GM21786 (cell line): ENCODE measurements at regions not wholly inside any gene's neighbourhood (a gene's known extent, or its start where the extent isn't known, plus 50 kb on each side); places are given as distances from the start of the nearest gene placed in this dataset.

ENCODE experiments used
- ATAC-seq: cut with Tn5 transposase; IDR thresholded peaks from one replicate; pipeline ENCODE4 v1.9.1; 2021; ENCODE audit not compliant: unreplicated experiment

DNA sequence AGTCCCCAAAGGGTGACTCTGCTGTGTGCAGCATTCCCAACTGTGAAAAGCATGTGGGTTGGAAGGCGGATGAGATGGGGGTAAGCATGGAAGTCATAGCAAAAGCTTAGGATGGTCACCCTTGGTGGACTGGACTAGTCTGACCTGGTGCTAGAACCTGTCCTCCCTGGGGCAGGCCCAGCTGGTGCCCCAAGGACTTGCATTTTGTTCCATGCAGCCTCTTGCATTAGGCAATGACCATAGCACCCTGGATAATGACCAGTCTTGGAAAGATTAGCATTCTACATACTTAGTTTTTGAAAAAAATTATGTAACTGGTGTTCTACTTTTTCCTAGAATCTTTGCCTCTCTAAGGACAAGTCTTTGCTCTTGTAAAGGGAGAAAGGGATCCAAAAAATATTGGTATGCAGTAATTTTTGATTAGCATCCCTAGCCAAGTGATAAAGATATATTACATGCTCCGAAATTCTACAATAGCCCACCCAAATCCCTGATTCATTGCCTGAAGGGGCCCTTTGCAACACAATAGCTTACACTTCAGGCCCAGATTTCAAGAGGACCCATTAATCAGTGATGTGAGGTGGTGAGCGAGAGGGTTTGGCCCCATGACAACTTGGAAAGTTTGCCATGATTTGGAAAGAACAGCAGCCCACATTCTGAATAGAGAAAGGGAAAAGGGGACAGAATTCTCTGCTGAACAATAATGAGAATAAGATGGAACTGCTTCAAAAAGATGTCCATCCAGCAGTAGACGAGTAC is 93.3 kb upstream of the CD180 start:
- no peak for ATAC-seq

DNA sequence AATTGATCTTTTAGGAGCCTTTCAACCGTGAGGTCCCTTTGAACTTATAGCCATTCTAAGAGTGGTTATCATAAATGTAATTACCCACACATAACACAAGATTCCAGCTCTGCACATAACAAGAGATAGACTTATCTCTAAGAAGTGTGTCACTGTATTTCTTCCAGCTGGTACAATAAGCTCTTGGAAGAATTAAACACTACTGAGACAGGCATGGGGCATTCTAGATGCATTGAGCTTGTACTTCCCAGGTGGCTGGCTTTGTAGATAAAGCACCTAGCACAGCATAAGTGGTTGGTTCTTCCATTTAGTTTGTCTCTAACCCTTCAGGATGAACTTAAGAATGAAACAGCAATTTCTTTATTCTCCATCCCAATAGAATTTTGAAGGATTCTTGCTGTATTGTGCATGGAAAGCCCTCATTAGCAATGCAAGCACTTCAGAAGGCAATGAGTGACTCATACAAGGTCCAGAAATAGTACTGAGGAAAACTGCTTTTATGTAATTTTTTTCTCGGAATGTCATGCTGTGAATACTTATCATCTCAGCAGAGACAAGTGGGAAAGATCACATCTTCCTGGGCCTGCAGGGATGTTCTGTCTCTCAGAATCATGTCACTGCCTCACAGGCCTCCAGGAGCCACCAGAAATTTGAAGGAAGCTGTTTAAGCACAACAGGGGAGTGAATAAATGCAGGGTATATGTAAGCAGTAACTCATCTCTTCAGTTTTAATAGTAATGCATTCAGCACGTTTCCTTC is 91.1 kb upstream of the CD180 start:
- ATAC-seq = no peak

DNA sequence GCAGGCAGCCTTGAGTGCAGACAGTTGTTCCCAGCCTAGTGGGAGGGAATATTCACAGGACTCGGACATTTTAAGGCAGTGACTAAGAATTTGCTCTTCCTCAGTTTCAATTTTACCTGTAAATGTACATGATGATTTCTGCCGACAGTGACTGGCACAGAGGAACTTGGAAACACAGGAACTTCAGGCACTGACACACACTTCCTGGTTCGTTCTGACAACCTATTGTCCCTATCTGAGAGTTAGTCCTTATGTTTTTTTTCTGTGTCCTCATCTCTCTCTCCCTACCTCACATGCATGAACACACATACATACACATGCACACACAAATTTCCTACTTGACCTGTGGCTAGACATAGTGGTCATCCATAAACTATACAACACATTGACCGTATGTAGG is 89.4 kb upstream of the CD180 start:
- no peak for ATAC-seq

DNA sequence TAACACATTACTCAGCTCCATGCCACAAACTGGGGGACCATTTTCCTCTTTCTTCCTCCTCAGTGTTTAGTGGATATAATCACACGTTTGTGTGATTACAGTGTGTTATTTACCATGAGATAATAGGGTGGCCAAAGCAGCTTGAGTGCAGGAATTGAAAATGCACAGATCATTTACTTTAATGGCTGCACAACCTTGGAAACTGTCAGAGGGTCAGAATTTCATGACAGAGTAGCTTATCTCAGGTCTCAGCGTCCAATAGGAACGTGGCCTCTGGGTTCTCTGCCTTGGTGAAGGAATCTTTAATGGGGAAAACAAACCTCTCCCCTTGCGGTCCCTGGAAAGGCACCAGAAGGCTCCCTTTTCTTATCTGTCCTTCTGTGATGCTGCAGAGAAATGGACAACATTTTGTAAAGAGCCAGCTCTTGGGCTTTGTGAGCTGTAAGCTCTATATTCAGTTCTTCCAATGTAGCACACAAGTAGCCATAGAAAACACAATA is 87.4 kb upstream of the CD180 start:
- no peak for ATAC-seq

DNA sequence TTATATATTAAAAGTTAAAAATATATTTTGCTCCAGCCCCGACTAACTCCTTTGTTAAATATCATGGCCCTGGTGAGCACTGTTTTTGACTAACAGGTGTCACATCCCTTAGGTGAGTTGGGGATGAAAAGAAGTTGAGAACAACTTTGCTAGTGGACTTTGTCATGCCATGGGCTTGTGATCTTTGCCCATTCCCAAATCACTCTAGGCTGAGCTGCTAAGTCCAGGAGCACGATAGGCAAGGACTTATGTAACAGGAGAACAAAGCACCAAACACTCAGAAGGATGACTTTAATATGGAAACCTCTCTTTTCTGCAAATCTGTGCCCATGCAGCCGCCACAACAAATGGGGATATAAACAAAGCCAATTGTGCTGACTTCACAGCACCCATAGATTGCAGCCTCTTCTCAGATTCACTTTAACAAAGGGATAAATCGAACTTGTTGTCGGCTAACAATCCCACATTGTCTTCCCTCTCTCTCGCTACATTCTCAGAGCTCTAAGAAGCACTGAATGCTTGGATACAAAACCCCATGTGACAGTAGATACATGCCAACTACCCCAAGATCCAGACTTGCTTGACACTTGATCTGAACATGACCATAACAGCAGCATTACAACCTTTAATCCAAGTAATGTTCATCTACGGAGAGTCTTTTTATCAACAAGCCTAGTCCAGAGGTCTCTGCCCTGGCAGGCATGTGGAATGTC is 86.8 kb upstream of the CD180 start:
- ATAC-seq = no peak

DNA sequence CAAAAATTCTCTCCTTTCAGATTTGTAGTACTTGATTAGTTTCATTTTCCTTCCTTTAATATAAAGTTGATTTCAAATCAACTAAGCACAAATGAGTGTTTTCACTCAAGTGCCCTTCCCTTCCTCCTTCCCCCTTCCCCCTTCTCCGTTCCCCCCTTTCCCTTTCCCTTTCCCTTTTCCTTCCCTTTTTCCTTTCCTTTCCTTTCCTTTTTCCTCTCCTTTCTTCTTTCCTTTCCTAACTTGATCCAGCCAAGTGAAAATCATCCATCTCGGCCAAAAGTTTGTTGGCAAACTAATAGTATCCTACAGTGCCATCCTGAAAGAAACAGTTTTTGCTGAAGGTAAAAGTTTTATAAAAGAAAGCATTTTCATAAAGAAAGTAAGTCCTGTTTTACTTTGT is 85.3 kb upstream of the CD180 start:
- no peak for ATAC-seq

DNA sequence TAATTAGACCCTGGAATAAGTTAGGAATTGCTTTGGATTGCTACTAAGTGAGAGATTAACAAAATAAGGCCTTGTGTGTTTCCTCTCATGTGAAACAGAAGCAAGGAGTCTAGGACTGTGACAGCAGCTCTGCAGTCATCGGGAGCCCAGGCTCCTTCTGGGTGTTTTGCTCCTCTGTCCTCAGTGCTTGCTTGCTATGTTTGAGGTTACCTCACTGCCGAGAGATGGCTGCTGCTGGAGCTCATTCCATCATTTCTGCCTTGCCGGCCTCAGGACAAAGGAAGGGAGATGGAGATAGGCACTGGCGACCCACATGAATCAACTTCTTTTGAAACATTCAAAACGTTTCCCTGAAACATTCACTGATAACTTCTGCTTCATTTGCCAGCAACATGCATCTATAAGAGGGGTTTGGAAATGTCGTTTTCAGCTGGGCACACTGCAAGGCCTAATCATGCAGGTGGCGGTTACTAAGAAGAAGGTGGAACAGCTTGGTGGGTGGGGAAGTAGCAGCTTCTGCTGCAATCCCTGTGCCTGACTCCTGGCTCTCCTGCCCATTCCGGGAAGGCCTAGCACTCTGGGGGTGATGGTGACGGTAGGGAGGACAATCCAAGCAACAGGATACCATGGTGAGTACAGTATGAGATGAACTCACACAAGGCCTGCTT is 77.2 kb upstream of the CD180 start:
- no peak for ATAC-seq

DNA sequence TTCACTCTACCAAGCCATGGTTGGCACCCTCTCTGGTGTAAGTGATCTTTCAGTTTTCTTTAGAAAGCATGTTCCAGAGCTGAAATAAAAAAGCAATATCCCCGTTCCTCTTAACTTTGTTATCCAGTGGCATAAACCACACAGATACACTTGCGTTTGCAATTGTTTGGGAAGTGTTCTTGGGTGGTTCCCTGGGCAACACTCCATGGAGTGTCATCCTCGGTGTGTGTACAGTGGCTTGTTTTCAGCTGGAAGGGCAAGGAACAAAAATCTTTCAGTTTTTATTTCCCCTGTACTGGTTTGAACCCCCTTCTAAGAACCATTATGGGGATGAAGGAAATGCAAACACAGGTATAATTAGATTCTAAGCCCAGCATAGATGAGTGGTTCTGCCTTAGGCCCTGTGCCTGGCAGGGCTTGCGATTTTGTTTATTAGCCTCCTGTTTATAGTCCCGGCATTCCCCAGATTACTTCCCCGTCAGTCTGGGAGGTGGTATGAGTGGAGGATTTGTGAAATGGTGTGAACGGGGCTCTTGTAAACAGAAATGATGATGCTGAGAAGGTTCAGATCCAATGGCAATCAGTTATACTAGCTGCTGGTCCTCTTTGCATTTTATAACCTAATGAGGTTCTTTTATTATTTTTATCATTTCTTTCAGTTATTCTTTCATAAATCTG is 76.0 kb upstream of the CD180 start:
- ATAC-seq = no peak

DNA sequence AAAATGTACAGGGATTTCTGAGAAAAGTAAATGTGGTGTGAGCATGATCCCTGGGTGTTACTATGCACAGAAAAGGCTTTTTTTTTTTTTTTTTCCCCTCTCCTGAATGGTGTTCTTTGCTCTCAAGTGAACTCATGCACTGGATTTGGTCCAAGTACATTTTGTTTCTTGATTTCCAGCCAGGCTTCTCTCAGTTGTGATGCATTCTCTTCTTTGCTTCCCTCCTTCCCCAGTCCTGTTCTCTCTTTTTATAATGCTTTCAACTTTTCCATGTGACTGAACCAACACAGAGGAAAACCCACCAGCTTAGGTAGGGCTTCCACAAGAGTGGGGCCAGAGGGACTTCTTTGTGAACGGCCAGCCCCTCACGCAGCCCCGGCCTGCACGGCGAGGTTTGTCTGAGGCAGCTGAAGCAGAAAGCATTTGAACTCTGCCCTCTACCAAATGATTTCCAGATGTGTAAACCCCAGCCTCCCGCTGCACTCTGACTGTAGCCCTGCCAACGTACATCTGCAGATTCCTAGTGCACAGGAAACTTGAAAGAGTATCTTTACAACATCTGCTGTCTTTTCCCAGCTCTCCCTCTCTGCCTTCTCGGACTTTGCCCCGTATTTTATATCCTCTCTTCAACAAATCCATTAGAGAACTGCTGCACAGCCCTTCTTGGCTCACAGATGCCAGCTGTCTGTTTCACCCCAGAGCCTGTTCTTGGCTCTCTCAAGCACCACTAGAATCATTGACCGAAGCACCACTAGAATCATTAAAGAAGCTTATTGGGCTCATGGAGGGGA is 71.8 kb upstream of the CD180 start:
- no peak for ATAC-seq

DNA sequence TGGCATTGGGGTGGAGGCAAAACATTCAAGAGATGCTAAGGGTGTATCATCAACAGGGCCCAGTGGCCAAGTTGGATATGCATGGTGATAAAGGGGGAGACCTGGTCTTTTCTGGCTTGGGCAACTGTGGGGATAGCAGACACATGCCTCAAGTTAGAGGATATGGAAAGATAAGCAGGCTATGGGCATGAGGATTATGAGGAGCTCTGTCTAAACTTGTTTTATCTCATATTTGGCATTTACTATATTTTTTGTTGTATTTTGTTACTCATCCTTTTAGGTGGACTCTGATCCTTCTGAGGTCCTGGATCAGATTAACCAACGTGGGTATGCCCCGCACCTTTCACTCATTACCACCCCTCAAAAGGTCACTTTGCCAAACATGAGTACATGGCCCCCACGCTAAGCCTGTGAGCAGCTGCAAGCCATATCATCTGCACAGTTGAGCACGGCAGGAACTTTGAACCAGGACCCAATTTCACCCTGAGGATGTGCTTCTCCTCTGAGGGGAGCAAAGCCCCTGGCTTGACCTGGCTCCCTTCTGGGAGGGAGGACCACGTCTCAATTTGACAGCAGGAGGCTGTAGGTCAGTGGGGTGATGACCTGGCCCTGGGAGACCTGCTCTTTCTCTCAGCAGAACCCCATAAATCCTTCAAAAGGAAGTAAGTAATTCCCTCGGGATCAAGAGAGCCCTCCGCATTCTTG is 71.1 kb upstream of the CD180 start:
- no peak for ATAC-seq

DNA sequence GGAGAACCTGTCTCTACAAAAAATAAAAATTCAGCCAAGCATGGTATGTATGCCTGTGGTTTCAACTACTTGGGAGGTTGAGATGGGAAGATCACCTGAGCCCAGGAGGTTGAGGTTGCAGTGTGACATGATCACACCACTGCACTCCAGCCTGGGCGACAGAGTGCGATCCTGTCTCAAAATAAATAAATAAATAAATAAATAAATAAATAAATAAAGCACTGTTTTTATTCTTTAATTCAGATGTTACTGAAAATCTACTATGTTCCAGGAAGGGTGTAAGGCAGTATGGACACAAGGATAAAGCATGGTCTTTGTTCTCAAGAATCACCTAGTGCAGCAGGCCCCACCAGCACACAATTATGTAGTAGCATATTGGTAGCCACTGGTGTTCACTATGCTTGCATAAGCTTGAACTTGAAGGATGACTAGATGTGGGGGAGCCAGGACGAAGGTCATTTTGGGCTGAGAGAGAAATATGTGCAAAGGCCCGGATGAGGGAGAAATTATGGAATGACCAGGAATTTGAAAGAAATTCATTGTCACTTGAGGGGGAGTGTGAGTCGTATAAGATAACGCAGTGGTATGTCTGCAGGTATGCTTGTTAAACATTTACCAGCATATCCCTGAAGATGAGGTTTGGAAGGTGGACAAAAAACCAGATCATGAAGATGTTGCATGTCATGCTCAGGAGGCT is 70.2 kb upstream of the CD180 start:
- no peak for ATAC-seq

DNA sequence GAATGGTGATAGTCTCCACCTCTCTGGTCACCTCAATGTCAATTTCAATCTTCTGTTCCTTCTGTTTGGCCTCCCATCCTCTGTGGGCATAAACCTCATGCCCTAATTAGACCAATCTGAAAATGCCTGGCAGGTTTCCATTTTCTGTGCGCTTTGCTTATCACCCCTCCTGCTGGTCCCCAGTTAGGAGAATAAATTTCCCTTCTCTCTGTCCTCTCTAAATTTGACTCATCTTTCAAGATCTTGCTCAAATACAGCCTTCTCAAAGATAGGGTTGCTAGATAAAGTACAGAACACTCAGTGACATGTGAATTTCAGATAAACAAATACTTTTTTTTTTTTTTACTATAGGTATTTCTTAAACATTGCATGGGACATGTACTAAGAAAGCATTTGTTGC is 69.4 kb upstream of the CD180 start:
- no peak for ATAC-seq

DNA sequence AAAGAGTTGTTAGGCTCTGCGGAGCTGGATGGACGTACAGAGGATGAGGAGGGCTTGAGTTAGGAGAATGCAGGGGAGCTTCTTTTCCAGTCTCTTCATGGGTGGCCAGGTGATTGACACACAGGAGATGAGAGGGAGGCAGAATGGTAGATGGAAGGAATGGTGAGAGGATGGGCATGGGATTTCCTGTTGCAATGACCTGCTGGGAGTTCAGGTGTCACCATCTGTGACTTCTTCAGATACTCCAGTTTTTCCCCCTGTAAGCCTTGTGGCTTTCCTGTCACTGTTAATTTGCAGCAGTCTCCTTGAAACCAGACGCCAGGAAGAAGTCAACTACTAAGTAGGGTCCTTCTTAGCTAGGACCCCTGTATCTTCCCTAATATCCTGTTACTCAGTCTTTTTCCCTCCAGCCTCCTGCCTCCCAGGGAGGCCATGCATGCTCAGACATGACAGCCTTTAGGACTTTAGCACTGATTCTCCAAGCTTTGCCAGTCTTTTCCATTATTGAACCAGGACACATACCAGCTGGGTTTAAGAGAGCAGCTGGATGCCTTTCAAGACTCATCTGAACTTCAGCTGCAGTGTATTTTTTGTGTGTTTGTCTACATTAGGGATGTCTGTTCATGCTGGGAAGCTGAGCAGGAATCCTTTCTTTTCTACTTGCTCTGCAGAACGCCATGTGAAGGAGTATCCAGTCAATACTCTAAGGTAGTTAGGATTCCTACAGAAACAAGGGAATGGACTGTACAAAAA is 67.2 kb upstream of the CD180 start:
- no peak for ATAC-seq

DNA sequence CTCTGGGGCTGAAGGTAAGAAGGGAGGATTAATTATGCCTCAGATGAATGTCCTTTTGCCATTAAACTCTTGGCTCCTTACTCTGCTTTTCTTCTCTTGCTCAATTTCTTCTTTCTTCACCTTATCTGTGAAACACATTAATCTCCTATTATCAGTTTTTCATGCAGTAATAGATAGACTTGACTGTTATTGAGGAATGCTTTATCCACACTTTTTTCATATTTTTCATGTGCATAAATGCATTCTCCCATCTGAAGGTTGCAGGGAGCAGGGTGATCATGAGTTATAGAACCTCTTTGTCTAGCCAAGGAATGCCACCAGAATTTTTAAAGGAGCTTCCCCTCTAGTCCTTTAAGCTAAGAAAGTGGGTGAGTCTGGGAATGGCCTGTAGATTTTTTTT is 66.4 kb upstream of the CD180 start:
- no peak for ATAC-seq

DNA sequence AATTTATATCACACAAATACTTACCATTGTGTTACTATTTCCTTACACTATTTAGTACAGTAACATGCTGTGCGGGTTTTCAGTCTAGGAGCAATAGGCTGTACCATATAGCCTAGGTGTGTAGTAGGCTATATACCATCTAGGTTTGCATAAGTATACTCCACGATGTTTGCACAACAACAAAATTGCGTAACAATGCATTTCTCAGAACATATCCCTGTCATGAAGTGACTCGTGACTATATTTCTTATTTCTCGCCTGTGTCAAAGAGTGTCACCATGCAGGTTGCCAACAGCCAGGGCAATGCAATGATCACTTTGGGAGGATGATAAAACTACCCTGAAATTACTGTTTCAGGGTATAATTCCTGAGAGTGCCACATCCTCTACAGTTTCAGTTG is 65.6 kb upstream of the CD180 start:
- no peak for ATAC-seq

DNA sequence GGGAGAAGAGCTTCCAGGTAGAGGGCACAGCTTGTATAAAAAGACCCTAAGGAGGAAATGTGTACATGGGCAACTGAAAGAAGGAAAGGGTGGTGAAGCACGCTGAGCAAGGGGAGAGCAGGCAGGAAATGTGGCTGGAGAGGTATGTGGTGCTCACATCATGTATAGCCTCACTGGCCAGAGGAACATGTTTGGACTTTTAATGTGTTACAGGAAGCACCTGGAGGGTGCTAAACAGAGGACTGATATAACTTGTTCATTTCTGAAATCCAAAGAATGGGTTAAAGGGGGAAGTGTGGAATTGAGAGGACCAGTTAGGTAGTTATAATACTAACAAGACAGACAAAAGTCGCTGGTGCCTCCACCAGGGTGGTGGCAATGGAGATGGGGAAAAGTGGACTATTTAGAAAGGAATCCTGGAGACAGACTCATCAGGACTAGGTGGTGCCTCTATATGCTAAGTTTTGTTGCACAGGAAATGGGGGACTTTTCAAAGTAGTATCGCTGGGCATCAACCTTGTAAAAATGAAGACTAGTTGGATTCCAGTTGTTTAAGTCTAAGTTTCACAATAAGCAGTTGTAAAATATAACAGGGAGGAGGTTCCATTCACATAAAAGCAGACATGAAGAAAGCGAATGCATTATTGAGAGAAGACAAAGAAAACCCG is 63.1 kb upstream of the CD180 start:
- ATAC-seq = no peak

DNA sequence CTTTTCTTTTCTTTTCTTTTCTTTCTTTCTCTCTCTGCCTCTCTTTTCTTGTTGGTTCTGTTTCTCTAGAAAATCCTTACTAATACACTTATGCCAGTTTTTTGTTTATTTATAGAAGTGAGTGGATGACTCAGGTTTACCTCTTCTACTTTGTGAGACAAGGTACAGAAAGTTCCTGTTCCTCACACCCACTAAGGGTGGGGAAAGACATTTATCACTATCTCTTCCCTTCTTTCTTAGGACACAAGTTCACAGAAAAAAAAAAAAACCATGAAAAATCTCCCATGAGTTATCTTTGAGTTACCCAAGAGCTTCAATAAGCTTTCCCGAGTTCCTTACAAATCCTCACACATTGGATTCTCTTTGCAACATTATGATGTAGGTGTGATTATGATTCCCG is 60.9 kb upstream of the CD180 start:
- ATAC-seq = no peak

DNA sequence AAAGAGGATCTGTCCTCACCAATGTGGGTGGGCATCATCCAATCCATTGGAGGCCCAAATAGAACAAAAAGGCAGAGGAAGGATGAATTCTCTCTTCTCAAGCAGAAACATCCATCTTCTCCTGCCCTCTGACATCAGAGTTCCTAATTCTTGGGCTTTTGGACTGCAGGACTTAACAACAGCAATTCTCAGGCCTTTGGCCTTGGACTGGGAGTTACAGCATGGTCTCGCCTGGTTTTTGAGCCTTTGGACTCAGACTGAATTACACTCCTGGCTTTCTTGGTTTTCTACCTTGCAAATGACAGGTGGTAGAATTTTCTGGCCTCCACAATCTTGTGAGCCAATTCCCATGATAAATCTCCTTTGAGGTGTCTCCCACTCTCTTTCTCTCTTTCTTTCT is 60.5 kb upstream of the CD180 start:
- ATAC-seq = no peak
